Smooth muscle cell (in vitro differentiated cells): ENCODE measurements at regions not wholly inside any gene's neighbourhood (a gene's known extent, or its start where the extent isn't known, plus 50 kb on each side); places are given as distances from the start of the nearest gene placed in this dataset.

Experiments used
- DNase-seq: peaks from one replicate; lab custom pipeline; 2025; ENCODE audit not compliant: unreplicated experiment; lab: John Stamatoyannopoulos, UW
- H2AFZ ChIP-seq: fragments of 200-600 bp; sonication (generic); 2 replicates; pipeline ENCODE4 v1.6.0; 2016; ENCODE audit warnings: antibody characterized with exemption, low read depth, mild to moderate bottlenecking
- H3F3A ChIP-seq: fragments of 200-600 bp; sonication (generic); 2 replicates; pipeline ENCODE4 v1.6.0; 2017; ENCODE audit warnings: antibody characterized with exemption, low read depth
- H3K27ac ChIP-seq: fragments of 200-600 bp; sonication (generic); 2 replicates; pipeline ENCODE4 v1.5.1; 2016; ENCODE audit warnings: low read depth, mild to moderate bottlenecking
- H3K27me3 ChIP-seq: fragments of 200-600 bp; sonication (generic); 2 replicates; pipeline ENCODE4 v1.6.1; 2016; ENCODE audit warnings: low read depth, mild to moderate bottlenecking
- H3K36me3 ChIP-seq: fragments of 200-600 bp; sonication (generic); 2 replicates; pipeline ENCODE4 v1.5.1; 2016; ENCODE audit warnings: low read depth
- H3K4me1 ChIP-seq: fragments of 200-600 bp; sonication (generic); 2 replicates; pipeline ENCODE4 v1.5.1; 2016; ENCODE audit warnings: low read depth
- H3K4me2 ChIP-seq: fragments of 200-600 bp; sonication (generic); 2 replicates; pipeline ENCODE4 v1.6.0; 2016; ENCODE audit warnings: mild to moderate bottlenecking
- H3K4me3 ChIP-seq: fragments of 200-600 bp; sonication (generic); 2 replicates; pipeline ENCODE4 v1.5.1; 2016; ENCODE audit warnings: mild to moderate bottlenecking
- H3K79me2 ChIP-seq: fragments of 200-600 bp; sonication (generic); 2 replicates; pipeline ENCODE4 v1.6.0; 2016; ENCODE audit warnings: low read depth, mild to moderate bottlenecking
- H3K9ac ChIP-seq: fragments of 200-600 bp; sonication (generic); 2 replicates; pipeline ENCODE4 v1.6.0; 2016; ENCODE audit warnings: low read depth
- H3K9me3 ChIP-seq: fragments of 200-600 bp; sonication (generic); replicated peaks from 2 replicates; pipeline ENCODE4 v1.5.1; 2016; ENCODE audit warnings: low read depth
- H4K20me1 ChIP-seq: fragments of 200-600 bp; sonication (generic); 2 replicates; pipeline ENCODE4 v1.6.0; 2016; ENCODE audit warnings: low read depth
- WGBS: methylation state at CpG from one replicate; pipeline ENCODE4 v1.1.7; 2016; ENCODE audit warnings: low lambda C conversion rate; 5-methylcytosine and 5-hydroxymethylcytosine counted together
- TF ChIP-seq, protein P1 (sequence below): fragments of 200-600 bp; sonication (generic); IDR thresholded peaks from 2 replicates; pipeline ENCODE4 v1.5.1; 2017; ENCODE audit warnings: borderline replicate concordance, mild to moderate bottlenecking, antibody characterized with exemption; ENCODE audit not compliant: insufficient read depth, poor library complexity, severe bottlenecking

DNA sequence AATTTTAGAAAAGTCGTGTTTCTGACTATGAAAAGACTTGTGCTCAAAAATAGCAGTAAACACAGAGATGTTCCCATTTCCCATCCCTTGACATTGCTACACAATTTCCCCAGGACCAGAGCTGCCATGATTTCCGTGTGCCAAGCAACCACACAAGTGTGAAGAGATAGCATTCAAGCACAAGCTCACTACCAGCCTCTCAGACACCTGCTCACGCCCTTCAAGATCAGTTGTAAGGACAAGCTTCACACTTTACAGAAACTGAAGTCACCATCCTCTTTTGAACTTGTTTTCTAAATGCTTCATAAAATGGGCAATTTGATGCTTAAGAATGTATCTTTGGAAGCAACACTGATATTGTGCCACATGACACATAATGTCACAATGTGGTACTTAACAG lies 333.1 kb downstream of the CAAP1 start:
- TF ChIP-seq, protein P1, sequence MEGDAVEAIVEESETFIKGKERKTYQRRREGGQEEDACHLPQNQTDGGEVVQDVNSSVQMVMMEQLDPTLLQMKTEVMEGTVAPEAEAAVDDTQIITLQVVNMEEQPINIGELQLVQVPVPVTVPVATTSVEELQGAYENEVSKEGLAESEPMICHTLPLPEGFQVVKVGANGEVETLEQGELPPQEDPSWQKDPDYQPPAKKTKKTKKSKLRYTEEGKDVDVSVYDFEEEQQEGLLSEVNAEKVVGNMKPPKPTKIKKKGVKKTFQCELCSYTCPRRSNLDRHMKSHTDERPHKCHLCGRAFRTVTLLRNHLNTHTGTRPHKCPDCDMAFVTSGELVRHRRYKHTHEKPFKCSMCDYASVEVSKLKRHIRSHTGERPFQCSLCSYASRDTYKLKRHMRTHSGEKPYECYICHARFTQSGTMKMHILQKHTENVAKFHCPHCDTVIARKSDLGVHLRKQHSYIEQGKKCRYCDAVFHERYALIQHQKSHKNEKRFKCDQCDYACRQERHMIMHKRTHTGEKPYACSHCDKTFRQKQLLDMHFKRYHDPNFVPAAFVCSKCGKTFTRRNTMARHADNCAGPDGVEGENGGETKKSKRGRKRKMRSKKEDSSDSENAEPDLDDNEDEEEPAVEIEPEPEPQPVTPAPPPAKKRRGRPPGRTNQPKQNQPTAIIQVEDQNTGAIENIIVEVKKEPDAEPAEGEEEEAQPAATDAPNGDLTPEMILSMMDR = no peak

GRCh38 chr9:26551971-26552370 lies 340.6 kb downstream of the CAAP1 start:
- Histone ChIP-seq H3K27me3 (no peaks in the 10 kb centered on the region), H4K20me1 (no peaks in the 10 kb centered on the region), H3K9ac (no peak overlapping the region), H3K79me2 (no peaks in the 10 kb centered on the region), H3K27ac (no peak overlapping the region), H3K4me1 (no peaks in the 10 kb centered on the region), H3K4me2 (no peak overlapping the region), H3F3A (no peaks in the 10 kb centered on the region), H3K36me3 (no peaks in the 10 kb centered on the region), H2AFZ (no peak overlapping the region), H3K4me3 (no peak overlapping the region), H3K9me3 (no peaks in the 10 kb centered on the region)
- DNase-seq = no peak
- TF ChIP-seq, protein P1 = no peak

More for the DNA sequence above, 333.1 kb downstream of the CAAP1 start:
- H2AFZ ChIP-seq = no peak overlapping the region
- H3K27ac ChIP-seq = no peak overlapping the region
- WGBS = 82% methylated on average over 3 of the region's 3 CpGs
- H3K27me3 ChIP-seq = no peaks in the 10 kb centered on the region
- no peaks in the 10 kb centered on the region for H3K79me2 ChIP-seq
- H3F3A ChIP-seq = no peaks in the 10 kb centered on the region
- no peak overlapping the region for H3K9ac ChIP-seq
- H3K4me1 ChIP-seq = no peaks in the 10 kb centered on the region
- no peaks in the 10 kb centered on the region for H4K20me1 ChIP-seq
- no peaks in the 10 kb centered on the region for H3K9me3 ChIP-seq
- no peaks in the 10 kb centered on the region for H3K36me3 ChIP-seq
- DNase-seq = no peak
- H3K4me3 ChIP-seq = no peak overlapping the region
- H3K4me2 ChIP-seq = no peak overlapping the region

DNA sequence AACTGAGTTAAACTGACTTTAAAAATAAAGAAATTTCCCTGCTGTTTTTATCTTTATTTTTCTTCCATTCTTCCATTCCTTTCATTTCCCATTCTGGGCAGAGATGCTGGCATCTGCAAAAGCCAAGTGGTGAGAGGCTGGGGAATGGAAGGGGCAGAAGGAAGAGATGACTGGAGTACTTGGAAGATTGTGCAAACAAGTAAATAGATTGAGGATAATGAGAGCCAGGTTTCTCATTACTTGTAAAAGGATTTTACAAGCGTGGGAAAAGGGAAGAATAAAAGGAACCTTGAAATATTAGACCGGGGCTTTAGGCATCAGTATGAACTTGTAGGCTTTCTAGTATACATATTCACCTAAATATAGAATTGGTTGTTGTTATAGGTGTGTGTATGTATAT lies 341.2 kb downstream of the CAAP1 start:
- no peaks in the 10 kb centered on the region for H3K36me3 ChIP-seq
- H3K9me3 ChIP-seq = no peaks in the 10 kb centered on the region
- H3F3A ChIP-seq = no peaks in the 10 kb centered on the region
- no peaks in the 10 kb centered on the region for H4K20me1 ChIP-seq
- H3K4me3 ChIP-seq = no peak overlapping the region
- 79% methylated on average over 2 of the region's 2 CpGs for WGBS
- no peak overlapping the region for H2AFZ ChIP-seq
- H3K27me3 ChIP-seq = no peaks in the 10 kb centered on the region
- no peak overlapping the region for H3K27ac ChIP-seq
- no peak for DNase-seq
- H3K79me2 ChIP-seq = no peaks in the 10 kb centered on the region
- H3K4me2 ChIP-seq = no peak overlapping the region
- H3K4me1 ChIP-seq = no peaks in the 10 kb centered on the region
- no peak overlapping the region for H3K9ac ChIP-seq
- TF ChIP-seq, protein P1 = no peak

GRCh38 chr9:26548781-26549290 lies 343.8 kb downstream of the CAAP1 start:
- H2AFZ ChIP-seq = no peak overlapping the region
- WGBS = 88% methylated on average over 4 of the region's 4 CpGs
- H3K4me2 ChIP-seq = no peak overlapping the region
- H3K36me3 ChIP-seq = no peaks in the 10 kb centered on the region
- H3K9ac ChIP-seq = no peak overlapping the region
- TF ChIP-seq, protein P1 = no peak
- no peaks in the 10 kb centered on the region for H3K9me3 ChIP-seq
- DNase-seq = no peak
- H3F3A ChIP-seq = no peaks in the 10 kb centered on the region
- H3K27ac ChIP-seq = no peak overlapping the region
- no peaks in the 10 kb centered on the region for H4K20me1 ChIP-seq
- no peak overlapping the region for H3K4me3 ChIP-seq
- H3K4me1 ChIP-seq = no peaks in the 10 kb centered on the region
- no peaks in the 10 kb centered on the region for H3K79me2 ChIP-seq
- H3K27me3 ChIP-seq = no peaks in the 10 kb centered on the region
